ENCODE measurements at regions not wholly inside any gene's neighbourhood (a gene's known extent, or its start where the extent isn't known, plus 50 kb on each side); places are given as distances from the start of the nearest gene placed in this dataset.
"Not testable (repeated sequence)": the region's sequence is repeated elsewhere in the genome, so short reads cannot be mapped to it uniquely, and the experiment has no call there.

DNA sequence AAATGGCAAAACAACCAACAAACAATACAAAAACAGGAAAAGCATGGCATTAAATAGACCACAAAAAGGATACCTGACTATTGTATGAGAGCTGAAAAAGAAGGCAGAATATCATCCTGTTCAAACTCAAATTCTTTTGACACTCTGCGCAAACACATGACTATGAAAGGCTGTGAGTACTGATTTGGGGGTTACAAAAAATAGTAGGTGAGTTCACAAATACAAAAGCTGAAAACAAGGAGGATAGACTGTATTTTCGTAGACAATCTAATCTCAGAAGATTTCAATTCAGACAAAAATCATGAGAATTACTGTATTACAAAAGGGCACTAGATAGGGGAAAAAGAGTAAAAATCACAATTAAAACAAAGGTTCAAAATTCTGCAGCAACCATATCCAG, 142.6 kb upstream of the C1QTNF3 start:
- WGBS, 2 donors = 90 to 95% methylated on average over 2 of the region's 2 CpGs

GRCh38 chr5:34186108-34186507, 143.1 kb upstream of the C1QTNF3 start:
- not testable (repeated sequence) for H3K9me3 ChIP-seq (ENCODE audit: control insufficient read depth in 4 of 4, insufficient read depth in 3 of 4, low read length in 3 of 4); H3K4me3 ChIP-seq; H3K27ac ChIP-seq (ENCODE audit: low read depth in 1 of 2, low read length in 1 of 2); DNase-seq; ATAC-seq (ENCODE audit: insufficient read depth, low FRiP score); H3K27me3 ChIP-seq (ENCODE audit: control insufficient read depth in 3 of 3, insufficient read depth in 3 of 3, low read length in 2 of 3); H3K9ac ChIP-seq (ENCODE audit: insufficient read depth in 1 of 2, low read length in 2 of 2); H3K4me1 ChIP-seq (ENCODE audit: control insufficient read depth in 5 of 5, insufficient read depth in 5 of 5, low read length in 5 of 5)
- WGBS, 2 donors = 97% methylated on average over 2 of the region's 2 CpGs
- H3K36me3 ChIP-seq (ENCODE audit: control insufficient read depth in 4 of 4, insufficient read depth in 4 of 4, low read length in 4 of 4) = peaks cover 0 to 11% (median 5%) of the 10 kb centered on the region in 4 donors

More for the DNA sequence above, 142.6 kb upstream of the C1QTNF3 start:
- not testable (repeated sequence) for H3K4me1 ChIP-seq (ENCODE audit: control insufficient read depth in 5 of 5, insufficient read depth in 5 of 5, low read length in 5 of 5); H3K9me3 ChIP-seq (ENCODE audit: control insufficient read depth in 4 of 4, insufficient read depth in 3 of 4, low read length in 3 of 4); H3K27ac ChIP-seq (ENCODE audit: low read depth in 1 of 2, low read length in 1 of 2); H3K4me3 ChIP-seq; H3K9ac ChIP-seq (ENCODE audit: insufficient read depth in 1 of 2, low read length in 2 of 2); H3K27me3 ChIP-seq (ENCODE audit: control insufficient read depth in 3 of 3, insufficient read depth in 3 of 3, low read length in 2 of 3); ATAC-seq (ENCODE audit: insufficient read depth, low FRiP score)
- DNase-seq = peak in 1 of 3 donors; percentile 10
- peaks cover 0 to 11% (median 5%) of the 10 kb centered on the region in 4 donors for H3K36me3 ChIP-seq (ENCODE audit: control insufficient read depth in 4 of 4, insufficient read depth in 4 of 4, low read length in 4 of 4)

GRCh38 chr5:34186865-34187264, 143.9 kb upstream of the C1QTNF3 start:
- not testable (repeated sequence) for H3K27ac ChIP-seq (ENCODE audit: low read depth in 1 of 2, low read length in 1 of 2); H3K9ac ChIP-seq (ENCODE audit: insufficient read depth in 1 of 2, low read length in 2 of 2); H3K4me1 ChIP-seq (ENCODE audit: control insufficient read depth in 5 of 5, insufficient read depth in 5 of 5, low read length in 5 of 5); H3K4me3 ChIP-seq; H3K9me3 ChIP-seq (ENCODE audit: control insufficient read depth in 4 of 4, insufficient read depth in 3 of 4, low read length in 3 of 4); H3K27me3 ChIP-seq (ENCODE audit: control insufficient read depth in 3 of 3, insufficient read depth in 3 of 3, low read length in 2 of 3); ATAC-seq (ENCODE audit: insufficient read depth, low FRiP score); H3K36me3 ChIP-seq (ENCODE audit: control insufficient read depth in 4 of 4, insufficient read depth in 4 of 4, low read length in 4 of 4)
- 94 to 95% methylated on average over 2 of the region's 2 CpGs for WGBS, 2 donors
- DNase-seq = peak in 1 of 3 donors; percentile 5

GRCh38 chr5:34187441-34187840, 144.4 kb upstream of the C1QTNF3 start:
- not testable (repeated sequence) for H3K4me1 ChIP-seq (ENCODE audit: control insufficient read depth in 5 of 5, insufficient read depth in 5 of 5, low read length in 5 of 5); ATAC-seq (ENCODE audit: insufficient read depth, low FRiP score); H3K27ac ChIP-seq (ENCODE audit: low read depth in 1 of 2, low read length in 1 of 2); H3K36me3 ChIP-seq (ENCODE audit: control insufficient read depth in 4 of 4, insufficient read depth in 4 of 4, low read length in 4 of 4); H3K9me3 ChIP-seq (ENCODE audit: control insufficient read depth in 4 of 4, insufficient read depth in 3 of 4, low read length in 3 of 4); H3K27me3 ChIP-seq (ENCODE audit: control insufficient read depth in 3 of 3, insufficient read depth in 3 of 3, low read length in 2 of 3); H3K9ac ChIP-seq (ENCODE audit: insufficient read depth in 1 of 2, low read length in 2 of 2); H3K4me3 ChIP-seq; DNase-seq
- 94 to 97% methylated on average over 2 of the region's 4 CpGs for WGBS, 2 donors

DNA sequence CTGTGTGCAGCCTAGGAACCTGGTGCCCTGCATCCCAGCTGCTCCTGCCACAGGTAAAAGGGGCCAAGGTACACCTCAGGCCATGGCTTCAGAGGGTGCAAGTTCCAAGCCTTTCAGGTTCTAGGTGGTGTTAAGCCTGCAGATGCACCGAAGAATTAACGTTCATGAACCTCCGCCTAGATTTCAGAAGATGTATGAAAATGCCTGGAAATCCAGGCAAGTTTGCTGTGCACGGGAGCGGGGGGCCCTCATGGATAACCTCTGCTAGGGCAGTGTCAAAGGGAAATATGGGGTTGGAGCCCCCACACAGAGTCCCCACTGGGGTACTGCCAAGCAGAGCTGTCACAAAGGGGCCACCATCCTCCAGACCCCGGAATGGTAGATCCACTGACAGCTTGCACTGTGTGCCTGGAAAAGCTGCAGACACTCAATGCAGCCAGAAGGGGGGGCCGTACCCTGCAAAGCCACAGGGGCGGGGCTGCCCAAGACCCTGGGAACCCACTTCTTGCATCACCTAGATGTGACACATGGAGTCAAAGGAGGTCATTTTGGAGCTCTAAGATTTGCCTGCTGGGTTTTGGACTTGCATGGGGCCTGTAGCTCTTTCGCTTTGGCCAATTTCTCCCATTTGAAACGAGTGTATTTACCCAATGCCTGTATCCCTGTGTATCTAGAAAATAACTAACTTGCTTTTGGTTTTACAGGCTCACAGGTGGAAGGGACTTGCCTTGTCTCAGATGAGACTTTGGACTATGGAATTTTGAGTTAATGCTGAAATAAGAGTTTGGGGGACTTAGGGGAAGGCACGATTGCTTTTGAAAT, 145.2 kb upstream of the C1QTNF3 start:
- TF ChIP-seq CTCF (IDR thresholded peaks at IDR 0.05; ENCODE audit: control extremely low read depth, extremely low read depth) = peak; percentile 14
- H3K4me3 ChIP-seq; H3K36me3 ChIP-seq (ENCODE audit: control insufficient read depth in 4 of 4, insufficient read depth in 4 of 4, low read length in 4 of 4); H3K27me3 ChIP-seq (ENCODE audit: control insufficient read depth in 3 of 3, insufficient read depth in 3 of 3, low read length in 2 of 3); H3K27ac ChIP-seq (ENCODE audit: low read depth in 1 of 2, low read length in 1 of 2); H3K9me3 ChIP-seq (ENCODE audit: control insufficient read depth in 4 of 4, insufficient read depth in 3 of 4, low read length in 3 of 4); H3K9ac ChIP-seq (ENCODE audit: insufficient read depth in 1 of 2, low read length in 2 of 2); ATAC-seq (ENCODE audit: insufficient read depth, low FRiP score): not testable (repeated sequence)
- peak in 2 of 3 donors; percentile 39 to 40 for DNase-seq
- peaks cover 0 to 13% (median 0%) of the 10 kb centered on the region in 5 donors for H3K4me1 ChIP-seq (ENCODE audit: control insufficient read depth in 5 of 5, insufficient read depth in 5 of 5, low read length in 5 of 5)
- 93 to 95% methylated on average over 10 of the region's 11 CpGs for WGBS, 2 donors

DNA sequence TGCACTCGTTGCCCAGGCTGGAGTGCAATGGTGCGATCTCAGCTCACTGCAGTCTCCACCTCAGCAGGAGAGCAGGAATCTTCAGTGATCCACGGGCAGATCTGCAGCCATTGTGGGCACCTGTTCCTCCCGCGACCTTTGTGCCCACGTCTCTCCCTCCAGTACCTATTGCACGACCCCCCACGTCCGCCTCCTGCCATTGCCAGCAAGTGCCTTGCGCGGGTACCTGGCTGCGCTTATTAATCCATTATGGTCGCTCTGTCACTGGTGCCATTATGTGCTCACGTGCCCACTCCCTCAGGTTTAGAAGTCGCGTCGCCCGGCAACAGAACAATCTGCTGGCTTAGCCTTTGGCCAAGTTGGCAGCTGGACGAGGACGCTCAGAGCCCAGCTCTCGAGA, 146.2 kb upstream of the C1QTNF3 start:
- H3K27ac ChIP-seq (ENCODE audit: low read depth in 1 of 2, low read length in 1 of 2); H3K36me3 ChIP-seq (ENCODE audit: control insufficient read depth in 4 of 4, insufficient read depth in 4 of 4, low read length in 4 of 4); DNase-seq; ATAC-seq (ENCODE audit: insufficient read depth, low FRiP score); H3K27me3 ChIP-seq (ENCODE audit: control insufficient read depth in 3 of 3, insufficient read depth in 3 of 3, low read length in 2 of 3); H3K9ac ChIP-seq (ENCODE audit: insufficient read depth in 1 of 2, low read length in 2 of 2); H3K4me3 ChIP-seq; H3K9me3 ChIP-seq (ENCODE audit: control insufficient read depth in 4 of 4, insufficient read depth in 3 of 4, low read length in 3 of 4): not testable (repeated sequence)
- WGBS, 2 donors = 95 to 97% methylated on average over 18 to 20 of the region's 21 CpGs
- peaks cover 0 to 13% (median 0%) of the 10 kb centered on the region in 5 donors for H3K4me1 ChIP-seq (ENCODE audit: control insufficient read depth in 5 of 5, insufficient read depth in 5 of 5, low read length in 5 of 5)

- DNase-seq = peak in 1 of 3 donors; percentile 21
- ATAC-seq (ENCODE audit: insufficient read depth, low FRiP score); H3K27ac ChIP-seq (ENCODE audit: low read depth in 1 of 2, low read length in 1 of 2); H3K4me3 ChIP-seq; H3K36me3 ChIP-seq (ENCODE audit: control insufficient read depth in 4 of 4, insufficient read depth in 4 of 4, low read length in 4 of 4); H3K9me3 ChIP-seq (ENCODE audit: control insufficient read depth in 4 of 4, insufficient read depth in 3 of 4, low read length in 3 of 4); H3K9ac ChIP-seq (ENCODE audit: insufficient read depth in 1 of 2, low read length in 2 of 2); H3K27me3 ChIP-seq (ENCODE audit: control insufficient read depth in 3 of 3, insufficient read depth in 3 of 3, low read length in 2 of 3): not testable (repeated sequence)
- WGBS, 2 donors = 97% methylated on average over 16 of the region's 16 CpGs
- peaks cover 0 to 13% (median 0%) of the 10 kb centered on the region in 5 donors for H3K4me1 ChIP-seq (ENCODE audit: control insufficient read depth in 5 of 5, insufficient read depth in 5 of 5, low read length in 5 of 5)
Observed at GRCh38 chr5:34189752-34190411, 146.9 kb upstream of the C1QTNF3 start.

Measured in lung (tissue), 11 donors.